ENCODE measurements at regions not wholly inside any gene's neighbourhood (a gene's known extent, or its start where the extent isn't known, plus 50 kb on each side); places are given as distances from the start of the nearest gene placed in this dataset.
A peak's percentile ranks its signal among the peaks of the same experiment; 100 is the strongest.
"Not testable (repeated sequence)": the region's sequence is repeated elsewhere in the genome, so short reads cannot be mapped to it uniquely, and the experiment has no call there.

- DNase-seq, result no peak
- intact Hi-C loops (cut with DNase I), result no loop called here
- no peak for TF ChIP-seq CTCF (IDR thresholded peaks at IDR 0.05)
These were observed 144.0 kb upstream of the HAPLN1 start for GRCh38 chr5:83864652-83865051.

GRCh38 chr5:83857341-83857740 lies 136.7 kb upstream of the HAPLN1 start:
- H3K9me3 ChIP-seq, result no peaks in the 10 kb centered on the region
- no peak for TF ChIP-seq CTCF (IDR thresholded peaks at IDR 0.05)
- DNase-seq, result no peak
- no peak overlapping the region for H3K4me3 ChIP-seq
- no peak overlapping the region for H3K27ac ChIP-seq
- H3K36me3 ChIP-seq, result no peaks in the 10 kb centered on the region
- no peak overlapping the region for H3K9ac ChIP-seq (ENCODE audit: low read depth in 2 of 2, low read length in 2 of 2)
- intact Hi-C loops (cut with DNase I), result no loop called here
- H3K4me1 ChIP-seq, result no peaks in the 10 kb centered on the region
- H3K27me3 ChIP-seq, result no peaks in the 10 kb centered on the region

More at GRCh38 chr5:83864652-83865051, 144.0 kb upstream of the HAPLN1 start:
- no peaks in the 10 kb centered on the region for H3K36me3 ChIP-seq
- H3K4me3 ChIP-seq, result no peak overlapping the region
- H3K27me3 ChIP-seq, result no peaks in the 10 kb centered on the region
- no peaks in the 10 kb centered on the region for H3K9me3 ChIP-seq
- no peak overlapping the region for H3K27ac ChIP-seq
- H3K9ac ChIP-seq (ENCODE audit: low read depth in 2 of 2, low read length in 2 of 2), result no peak overlapping the region
- H3K4me1 ChIP-seq, result no peaks in the 10 kb centered on the region

- DNase-seq, result peak; percentile 18
- Histone ChIP-seq H3K9me3 (no peaks in the 10 kb centered on the region), H3K27me3 (no peaks in the 10 kb centered on the region), H3K27ac (no peak overlapping the region), H3K4me1 (no peaks in the 10 kb centered on the region), H3K36me3 (no peaks in the 10 kb centered on the region), H3K4me3 (no peak overlapping the region), H3K9ac (ENCODE audit: low read depth in 2 of 2, low read length in 2 of 2) (no peak overlapping the region)
- TF ChIP-seq CTCF (IDR thresholded peaks at IDR 0.05), result no peak
- intact Hi-C loops (cut with DNase I), result no loop called here
These were observed 136.2 kb upstream of the HAPLN1 start for GRCh38 chr5:83856881-83857280.

- H3K36me3 ChIP-seq; H3K27me3 ChIP-seq; H3K27ac ChIP-seq; H3K9me3 ChIP-seq; H3K4me1 ChIP-seq; H3K4me3 ChIP-seq; DNase-seq; intact Hi-C loops (cut with DNase I); H3K9ac ChIP-seq (ENCODE audit: low read depth in 2 of 2, low read length in 2 of 2): not testable (repeated sequence)
These were observed 129.8 kb upstream of the HAPLN1 start for GRCh38 chr5:83850412-83850811.

GRCh38 chr5:83848941-83849340 lies 128.3 kb upstream of the HAPLN1 start:
- Histone ChIP-seq H3K4me1 (no peaks in the 10 kb centered on the region), H3K9me3 (no peaks in the 10 kb centered on the region), H3K36me3 (no peaks in the 10 kb centered on the region), H3K4me3 (no peak overlapping the region), H3K27ac (no peak overlapping the region), H3K9ac (ENCODE audit: low read depth in 2 of 2, low read length in 2 of 2) (no peak overlapping the region), H3K27me3 (no peaks in the 10 kb centered on the region)
- intact Hi-C loops (cut with DNase I), result no loop called here
- DNase-seq, result no peak
- TF ChIP-seq CTCF (IDR thresholded peaks at IDR 0.05), result no peak

- no peak for DNase-seq
- Histone ChIP-seq H3K27me3 (no peaks in the 10 kb centered on the region), H3K4me1 (no peaks in the 10 kb centered on the region), H3K9me3 (no peaks in the 10 kb centered on the region), H3K36me3 (no peaks in the 10 kb centered on the region), H3K27ac (no peak overlapping the region), H3K9ac (ENCODE audit: low read depth in 2 of 2, low read length in 2 of 2) (no peak overlapping the region), H3K4me3 (no peak overlapping the region)
- intact Hi-C loops (cut with DNase I), result no loop called here
- no peak for TF ChIP-seq CTCF (IDR thresholded peaks at IDR 0.05)
These were observed 126.1 kb upstream of the HAPLN1 start for GRCh38 chr5:83846624-83847350.

Measured in colonic mucosa (tissue), 4 donors.